ENCODE measurements at regions not wholly inside any gene's neighbourhood (a gene's known extent, or its start where the extent isn't known, plus 50 kb on each side); places are given as distances from the start of the nearest gene placed in this dataset.

DNA sequence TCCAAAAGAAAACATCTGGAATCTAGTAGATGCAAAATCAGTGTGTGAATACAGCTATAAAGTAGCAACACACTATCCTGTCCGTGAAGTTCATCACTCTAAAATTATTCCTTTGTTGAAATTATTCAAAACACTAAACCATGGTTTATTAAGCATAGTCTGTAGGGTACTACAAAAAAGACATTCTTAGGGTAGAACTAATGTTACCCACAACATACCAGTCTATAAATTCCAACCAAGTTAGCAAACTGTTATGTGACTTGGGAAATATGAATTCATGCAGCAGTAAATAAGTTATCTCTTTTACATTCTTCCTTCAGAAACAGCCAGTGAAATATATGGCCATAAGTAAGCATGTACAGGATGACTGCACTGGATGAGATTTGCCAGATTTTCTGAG lies 580.3 kb upstream of the ADGRB3 start:
- Histone ChIP-seq H3K4me3 (no peak overlapping the region), H3K9me3 (replicated peaks in 1 of 3) (no peaks in the 10 kb centered on the region), H3K4me1 (replicated peaks in 1 of 2) (no peaks in the 10 kb centered on the region), H3K36me3 (replicated peaks in 1 of 2) (no peaks in the 10 kb centered on the region), H3K27ac (no peak overlapping the region), H3K27me3 (no peaks in the 10 kb centered on the region)
- TF ChIP-seq POLR2A (IDR thresholded peaks at IDR 0.05): no peak
- TF ChIP-seq, protein P1, sequence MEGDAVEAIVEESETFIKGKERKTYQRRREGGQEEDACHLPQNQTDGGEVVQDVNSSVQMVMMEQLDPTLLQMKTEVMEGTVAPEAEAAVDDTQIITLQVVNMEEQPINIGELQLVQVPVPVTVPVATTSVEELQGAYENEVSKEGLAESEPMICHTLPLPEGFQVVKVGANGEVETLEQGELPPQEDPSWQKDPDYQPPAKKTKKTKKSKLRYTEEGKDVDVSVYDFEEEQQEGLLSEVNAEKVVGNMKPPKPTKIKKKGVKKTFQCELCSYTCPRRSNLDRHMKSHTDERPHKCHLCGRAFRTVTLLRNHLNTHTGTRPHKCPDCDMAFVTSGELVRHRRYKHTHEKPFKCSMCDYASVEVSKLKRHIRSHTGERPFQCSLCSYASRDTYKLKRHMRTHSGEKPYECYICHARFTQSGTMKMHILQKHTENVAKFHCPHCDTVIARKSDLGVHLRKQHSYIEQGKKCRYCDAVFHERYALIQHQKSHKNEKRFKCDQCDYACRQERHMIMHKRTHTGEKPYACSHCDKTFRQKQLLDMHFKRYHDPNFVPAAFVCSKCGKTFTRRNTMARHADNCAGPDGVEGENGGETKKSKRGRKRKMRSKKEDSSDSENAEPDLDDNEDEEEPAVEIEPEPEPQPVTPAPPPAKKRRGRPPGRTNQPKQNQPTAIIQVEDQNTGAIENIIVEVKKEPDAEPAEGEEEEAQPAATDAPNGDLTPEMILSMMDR (IDR thresholded peaks at IDR 0.05): no peak
- intact Hi-C loops (cut with DNase I): no loop called here
- 38 to 60% (median 53%) methylated on average over 1 of the region's 1 CpG for WGBS, 4 donors
- no peak for DNase-seq

GRCh38 chr6:68053805-68054373 lies 581.2 kb upstream of the ADGRB3 start:
- TF ChIP-seq, protein P1 (IDR thresholded peaks at IDR 0.05): no peak
- no peak for TF ChIP-seq POLR2A (IDR thresholded peaks at IDR 0.05)

DNA sequence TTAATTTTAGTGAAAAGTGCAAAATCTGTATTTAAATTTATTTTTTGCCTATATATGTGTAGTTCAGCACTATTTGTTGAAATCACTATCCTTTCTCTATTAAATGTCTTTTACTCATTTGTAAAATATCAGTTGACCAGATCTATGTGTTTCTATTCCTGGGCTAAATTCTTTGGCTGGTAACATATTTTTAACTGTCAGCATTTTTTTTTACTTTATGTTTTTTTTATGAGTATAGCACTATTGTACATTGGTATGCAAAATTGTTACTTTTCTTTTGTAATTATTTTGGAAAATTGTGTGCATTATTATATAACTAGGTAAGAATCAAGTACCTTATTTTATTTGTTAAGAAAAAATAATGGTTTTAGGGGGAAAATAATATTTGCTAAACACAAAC lies 582.8 kb upstream of the ADGRB3 start:
- no peak for DNase-seq
- Histone ChIP-seq H3K36me3 (replicated peaks in 1 of 2) (no peaks in the 10 kb centered on the region), H3K9me3 (replicated peaks in 1 of 3) (no peaks in the 10 kb centered on the region), H3K27me3 (no peaks in the 10 kb centered on the region), H3K4me1 (replicated peaks in 1 of 2) (no peaks in the 10 kb centered on the region), H3K27ac (no peak overlapping the region), H3K4me3 (no peak overlapping the region)
- intact Hi-C loops (cut with DNase I): no loop called here
- TF ChIP-seq POLR2A (IDR thresholded peaks at IDR 0.05): no peak
- TF ChIP-seq, protein P1 (IDR thresholded peaks at IDR 0.05): no peak

More at GRCh38 chr6:68053805-68054373, 581.2 kb upstream of the ADGRB3 start:
- Histone ChIP-seq H3K4me3 (no peak overlapping the region), H3K27ac (no peak overlapping the region), H3K4me1 (replicated peaks in 1 of 2) (no peaks in the 10 kb centered on the region), H3K36me3 (replicated peaks in 1 of 2) (no peaks in the 10 kb centered on the region), H3K27me3 (no peaks in the 10 kb centered on the region), H3K9me3 (replicated peaks in 1 of 3) (no peaks in the 10 kb centered on the region)
- intact Hi-C loops (cut with DNase I): no loop called here
- no peak for DNase-seq
- 47 to 52% (median 49%) methylated on average over 4 of the region's 4 CpGs for WGBS, 4 donors

DNA sequence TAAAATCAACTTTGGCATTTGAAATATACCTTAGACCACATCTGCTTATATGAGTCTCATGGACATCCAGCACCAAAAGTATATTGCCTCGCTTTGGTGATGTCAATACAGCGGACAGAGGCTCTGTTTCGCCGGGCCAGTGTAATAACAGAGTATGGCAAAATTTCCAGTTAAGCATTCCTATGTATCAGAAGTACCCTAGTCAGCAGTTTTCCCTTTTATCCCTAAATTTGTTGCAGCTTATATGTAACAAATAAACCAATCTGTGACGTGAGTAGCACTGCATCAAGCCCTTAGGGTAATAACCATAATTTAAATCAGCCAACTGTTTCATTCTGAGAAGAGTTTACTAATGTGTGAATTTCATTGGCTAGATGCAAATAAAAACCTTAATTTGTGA lies 585.5 kb upstream of the ADGRB3 start:
- whole genome bisulfite sequencing, 4 donors: 82 to 86% (median 83%) methylated on average over 5 of the region's 5 CpGs
- Histone ChIP-seq H3K27me3 (no peaks in the 10 kb centered on the region), H3K36me3 (replicated peaks in 1 of 2) (no peaks in the 10 kb centered on the region), H3K9me3 (replicated peaks in 1 of 3) (no peaks in the 10 kb centered on the region), H3K27ac (no peak overlapping the region), H3K4me1 (replicated peaks in 1 of 2) (no peaks in the 10 kb centered on the region), H3K4me3 (no peak overlapping the region)
- DNase-seq: no peak
- intact Hi-C loops (cut with DNase I): no loop called here
- TF ChIP-seq POLR2A (IDR thresholded peaks at IDR 0.05): no peak
- TF ChIP-seq, protein P1 (IDR thresholded peaks at IDR 0.05): no peak
